Activated CD4-positive, alpha-beta T cell treated with anti-CD3 and anti-CD28 coated beads, Interleukin-2, Interleukin-4, amounts not matched to agents 100 ng/mL and 50 ng/mL, durations not matched to agents 16 hours and 8 hours (primary cell): ENCODE measurements at regions not wholly inside any gene's neighbourhood (a gene's known extent, or its start where the extent isn't known, plus 50 kb on each side); places are given as distances from the start of the nearest gene placed in this dataset.
"Not testable (repeated sequence)": the region's sequence is repeated elsewhere in the genome, so short reads cannot be mapped to it uniquely, and the experiment has no call there.

Experiments used
- DNase-seq: peaks from one replicate; pipeline ENCODE4 v3.0.0-alpha.2; 2020; ENCODE audit warnings: low spot score

DNA sequence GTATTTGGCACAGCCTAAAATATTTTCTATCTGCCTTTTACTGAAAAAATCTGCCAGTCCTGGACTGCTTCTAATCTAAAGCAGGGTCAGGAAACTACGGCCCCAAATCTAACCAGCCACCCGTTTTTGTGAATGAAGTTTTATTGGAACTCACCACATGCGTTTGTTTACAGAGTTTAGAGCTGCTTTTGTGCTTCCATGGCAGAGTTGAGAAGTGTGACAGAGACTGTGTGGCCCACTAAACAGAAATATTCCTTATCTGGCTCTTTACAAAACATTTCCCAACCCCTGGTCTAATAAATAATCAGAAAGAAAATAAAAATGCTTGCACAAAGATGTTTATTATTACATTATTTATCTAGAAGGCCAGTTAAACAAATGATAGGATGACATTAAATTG lies 110.2 kb downstream of the COPRS start:
- no peak for DNase-seq

DNA sequence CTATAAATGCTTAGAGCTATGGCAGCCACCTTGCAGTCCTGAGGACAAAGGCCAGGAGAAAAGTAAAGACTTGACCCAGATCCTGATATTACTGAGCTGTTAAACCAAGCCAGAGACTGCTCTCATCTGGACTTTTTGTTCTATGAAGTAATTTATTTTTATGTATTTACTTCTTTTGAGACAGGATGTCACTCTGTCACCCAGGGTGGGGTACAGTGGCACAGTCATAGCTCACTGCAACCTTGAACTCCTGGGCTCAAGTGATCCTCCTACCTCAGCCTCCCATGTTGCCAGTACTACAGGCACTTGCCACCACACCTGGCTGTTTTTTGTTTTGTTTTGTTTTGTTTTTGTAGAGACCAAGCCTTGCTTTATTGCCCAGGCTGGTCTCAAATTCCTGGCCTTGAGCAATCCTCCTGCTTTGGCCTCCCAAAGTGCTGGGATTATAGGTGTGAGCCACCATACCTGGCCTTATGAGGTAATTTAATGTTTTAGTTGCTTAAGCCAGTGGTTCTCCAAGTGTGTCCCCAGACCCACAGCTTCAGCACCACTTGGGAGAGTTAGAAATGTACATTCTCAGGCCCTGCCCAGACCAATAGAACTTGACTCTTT lies 112.1 kb downstream of the COPRS start:
- no peak for DNase-seq

DNA sequence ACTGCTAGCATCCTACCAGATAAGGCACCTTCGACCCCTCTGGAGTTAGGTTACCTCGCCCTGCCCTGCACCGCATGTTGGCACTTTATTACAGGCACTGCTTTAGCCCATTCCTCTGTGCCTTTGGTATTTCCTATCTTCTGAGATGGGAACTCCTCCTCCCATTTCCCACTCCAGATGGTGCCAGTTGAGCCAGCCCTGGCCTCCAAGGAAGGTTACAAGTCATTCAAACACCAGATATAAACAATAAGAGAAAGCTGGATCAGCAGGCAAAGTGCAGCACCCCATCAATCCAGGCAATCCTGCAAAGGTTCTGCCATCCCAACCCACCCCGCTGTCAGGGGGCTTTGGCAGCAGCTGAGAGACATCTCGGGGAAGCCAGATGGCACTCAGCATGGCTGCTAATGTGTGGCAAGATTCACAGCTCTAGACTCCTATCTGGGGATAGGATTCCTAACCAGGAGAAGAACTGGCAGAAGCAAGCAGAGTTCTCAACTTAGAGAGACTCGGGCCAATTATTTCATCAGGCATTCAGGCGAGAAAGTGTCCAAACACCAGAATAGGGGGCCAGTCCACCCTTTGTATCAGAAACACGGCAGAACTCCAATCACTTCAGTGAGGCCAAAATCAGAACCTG lies 113.0 kb downstream of the COPRS start:
- no peak for DNase-seq

DNA sequence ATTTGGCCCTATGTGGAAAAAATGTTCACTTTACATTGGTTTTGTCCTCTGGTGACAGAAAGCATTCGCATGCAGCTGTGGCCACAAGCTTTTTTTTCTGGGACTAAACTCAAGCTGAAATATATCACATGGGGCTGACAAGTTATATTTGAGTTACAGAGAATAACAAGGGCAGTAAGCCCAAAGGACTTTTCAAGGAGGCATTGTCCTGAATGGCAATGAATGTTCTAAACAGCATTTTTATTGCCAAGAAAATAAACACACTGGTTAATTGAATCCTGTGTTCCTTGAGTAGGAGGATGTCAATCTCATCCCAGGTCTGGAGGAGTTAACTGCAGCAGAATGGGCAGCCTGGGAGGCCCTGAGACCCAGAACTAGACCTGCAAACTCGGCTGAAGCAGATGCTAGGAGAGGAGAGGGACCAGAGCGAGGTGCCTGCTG lies 114.5 kb downstream of the COPRS start:
- DNase-seq = no peak

DNA sequence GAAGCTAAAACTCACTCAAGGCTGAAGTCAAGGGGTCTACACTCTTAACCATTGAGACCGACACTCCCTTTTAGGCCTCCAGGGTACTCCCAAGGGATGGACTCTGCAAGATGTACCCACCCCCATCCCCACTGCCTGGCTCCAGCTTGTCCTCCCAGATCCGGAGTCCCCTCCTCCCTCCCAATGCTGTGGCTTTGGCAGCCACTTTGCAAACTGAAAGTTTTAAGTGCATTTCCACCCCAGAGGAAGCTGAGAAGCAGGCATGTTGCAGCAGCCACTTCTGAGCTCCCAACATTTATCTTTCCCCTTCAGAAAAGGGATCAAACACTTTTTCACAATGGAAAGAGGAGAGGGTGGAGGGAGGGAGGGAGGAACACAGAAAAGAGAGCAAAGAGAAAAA lies 115.2 kb downstream of the COPRS start:
- DNase-seq = no peak

DNA sequence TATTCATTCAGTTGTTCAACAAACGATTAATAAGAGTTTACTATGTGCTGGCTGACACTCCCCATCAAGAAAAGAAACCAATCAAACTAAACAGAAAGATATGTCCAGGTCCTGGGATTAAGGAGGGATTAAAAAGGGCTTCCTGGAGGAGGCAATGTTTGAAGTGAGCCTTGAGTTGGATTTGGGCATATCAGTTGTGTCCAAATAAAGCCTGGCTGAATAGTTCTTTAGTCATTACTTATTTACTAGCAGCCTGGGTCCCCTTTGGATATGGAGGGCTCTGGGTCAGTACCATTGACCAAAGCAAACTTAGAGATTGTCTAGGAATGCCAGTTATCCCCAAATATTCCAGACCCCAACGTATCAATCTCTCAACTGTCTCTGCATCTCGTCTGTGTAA lies 117.7 kb downstream of the COPRS start:
- DNase-seq = no peak

DNA sequence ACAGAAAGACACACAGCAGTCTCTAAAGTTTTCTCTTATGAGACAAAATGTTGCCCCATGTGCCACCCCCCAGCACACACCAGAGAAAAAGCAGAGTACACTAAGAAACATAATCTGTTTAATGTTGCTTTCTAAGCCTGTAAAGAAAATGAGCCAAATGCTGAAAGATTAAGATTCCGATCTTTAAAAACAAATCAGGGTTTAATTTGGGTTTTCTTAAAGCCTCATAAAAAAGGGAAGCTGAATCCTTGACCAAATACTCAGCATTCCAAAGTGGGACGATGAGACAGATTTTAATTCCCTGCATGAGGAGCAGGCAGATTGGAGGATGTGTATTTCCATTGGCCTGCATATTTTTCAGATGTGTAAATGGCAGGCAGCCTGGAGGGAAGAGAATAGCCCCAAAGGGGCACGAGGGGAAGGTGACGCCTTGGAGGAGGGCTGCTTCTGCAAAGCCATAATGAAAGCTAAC lies 118.4 kb downstream of the COPRS start:
- DNase-seq = no peak

DNA sequence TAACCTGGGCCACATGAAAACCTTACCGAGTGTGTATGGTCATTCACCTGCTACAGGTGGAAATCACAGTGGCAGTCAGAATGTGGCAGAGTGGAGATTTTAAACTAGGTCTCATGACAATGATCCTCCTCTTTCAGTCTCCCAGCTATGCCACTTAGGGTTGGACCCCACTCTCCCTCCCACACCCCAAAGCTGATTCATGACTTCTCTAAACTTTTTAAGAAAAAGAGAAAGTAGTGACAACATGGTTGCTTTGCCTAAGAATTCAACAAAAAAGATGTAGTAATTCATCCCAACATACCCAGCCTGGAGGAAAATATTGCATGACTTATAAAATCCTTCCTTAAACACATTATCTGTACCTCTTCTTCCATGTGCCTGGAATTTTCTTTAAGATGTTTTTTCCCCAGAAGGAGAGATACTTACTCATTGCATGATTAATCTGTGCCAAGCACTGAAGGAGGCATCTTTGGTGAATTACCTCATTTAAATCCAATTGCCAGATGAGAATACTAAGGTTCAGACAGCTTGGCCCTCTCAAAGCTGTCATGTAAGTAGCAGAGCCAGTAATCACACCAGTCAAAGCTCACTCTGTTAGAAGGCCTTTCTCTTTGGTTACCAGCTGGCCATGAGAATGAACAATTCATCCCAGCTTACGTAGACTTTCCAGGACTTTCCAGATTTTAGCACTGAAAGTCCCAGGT lies 119.9 kb downstream of the COPRS start:
- no peak for DNase-seq

DNA sequence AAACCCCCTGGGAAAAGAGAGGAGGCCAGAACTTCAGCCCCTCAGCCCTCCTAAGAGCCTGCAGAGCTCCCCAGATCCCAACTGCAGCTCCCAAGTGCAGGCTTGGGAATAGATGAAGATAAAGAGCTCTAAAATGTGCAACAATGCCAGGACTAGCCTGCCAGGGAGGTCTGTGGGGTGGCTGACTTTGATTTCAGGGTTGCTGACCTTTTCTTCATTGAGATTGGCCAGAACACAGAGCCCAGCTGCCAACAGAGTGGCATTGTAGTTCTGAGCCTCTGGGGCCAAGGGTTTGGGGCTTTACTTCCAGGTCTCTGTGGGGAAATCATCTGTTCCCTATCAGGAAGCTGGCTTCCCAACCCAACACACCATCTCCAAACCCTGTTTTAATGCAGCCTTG lies 120.6 kb downstream of the COPRS start:
- DNase-seq = no peak

DNA sequence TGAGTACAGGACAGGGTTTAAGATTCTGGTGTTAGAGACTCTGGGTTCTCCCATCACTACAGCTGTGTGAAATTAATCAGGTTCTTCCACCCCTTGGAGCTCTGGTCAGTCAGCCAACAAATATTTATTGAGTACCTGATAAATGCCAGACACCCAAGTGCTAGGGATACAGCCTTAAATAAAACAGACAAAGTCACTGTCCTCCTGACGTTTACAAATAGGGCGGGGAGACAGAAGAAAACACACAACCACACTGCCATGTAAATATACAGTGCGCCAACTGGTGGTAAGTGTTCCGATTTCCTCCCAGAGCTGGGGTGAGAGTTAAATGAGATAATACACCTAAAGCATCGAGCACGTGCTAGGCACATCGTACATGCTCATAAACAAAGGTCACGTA lies 121.0 kb downstream of the COPRS start:
- DNase-seq = no peak

DNA sequence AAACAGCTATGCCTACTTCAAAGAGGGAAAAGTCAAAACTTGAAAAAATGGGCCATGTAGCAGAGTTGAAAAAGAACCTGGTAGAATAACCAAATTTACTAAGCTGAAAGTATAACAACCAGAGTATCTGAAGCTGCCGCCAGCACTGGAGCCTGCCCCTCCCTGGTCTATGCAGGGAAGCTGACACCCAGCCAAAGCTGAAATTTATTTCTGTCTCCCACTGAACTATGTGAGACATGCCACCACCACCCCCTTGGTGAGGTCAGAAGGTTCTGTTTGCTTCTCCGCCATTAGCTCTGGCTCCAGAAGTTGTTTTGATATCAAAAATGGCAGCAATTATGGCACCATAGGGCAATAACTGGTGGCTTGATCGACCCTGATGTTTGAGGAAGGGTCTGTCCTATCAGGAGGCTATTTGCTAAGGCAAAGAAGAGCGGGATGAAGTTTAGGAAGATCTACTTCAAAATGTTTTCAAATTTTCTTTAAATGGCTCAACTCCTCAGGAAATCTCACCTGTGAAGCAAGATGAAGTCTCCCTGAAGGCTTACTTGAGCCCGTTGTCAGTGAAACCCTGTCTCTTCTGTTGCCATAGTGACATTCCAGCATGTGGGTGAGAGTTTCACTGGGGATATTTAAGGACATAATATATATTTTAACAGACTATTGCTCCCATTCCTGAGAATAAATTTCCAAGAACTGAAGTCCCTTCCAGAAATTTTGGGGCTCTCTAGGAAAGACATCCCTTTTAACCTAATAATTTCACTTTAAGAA lies 122.0 kb downstream of the COPRS start:
- DNase-seq = no peak

DNA sequence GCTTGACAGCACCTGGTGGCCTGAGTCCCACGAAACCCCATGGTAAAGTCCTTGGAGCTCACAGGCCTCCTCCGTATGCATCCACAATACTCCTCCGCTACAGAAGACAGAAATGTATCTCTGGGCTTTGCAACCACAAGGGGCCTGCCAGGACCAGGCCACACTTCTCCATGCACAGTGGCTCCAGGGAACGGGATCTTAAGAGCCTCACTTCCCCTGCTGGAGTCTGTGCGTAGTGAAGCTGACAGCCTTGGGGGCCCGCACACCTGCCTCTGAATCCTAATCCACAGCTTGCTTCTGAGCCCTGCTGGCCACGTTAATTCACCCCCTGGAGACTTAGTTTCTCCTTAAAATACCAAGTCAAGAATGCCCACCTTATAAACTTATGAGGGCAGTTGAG lies 125.7 kb downstream of the COPRS start:
- DNase-seq = no peak

DNA sequence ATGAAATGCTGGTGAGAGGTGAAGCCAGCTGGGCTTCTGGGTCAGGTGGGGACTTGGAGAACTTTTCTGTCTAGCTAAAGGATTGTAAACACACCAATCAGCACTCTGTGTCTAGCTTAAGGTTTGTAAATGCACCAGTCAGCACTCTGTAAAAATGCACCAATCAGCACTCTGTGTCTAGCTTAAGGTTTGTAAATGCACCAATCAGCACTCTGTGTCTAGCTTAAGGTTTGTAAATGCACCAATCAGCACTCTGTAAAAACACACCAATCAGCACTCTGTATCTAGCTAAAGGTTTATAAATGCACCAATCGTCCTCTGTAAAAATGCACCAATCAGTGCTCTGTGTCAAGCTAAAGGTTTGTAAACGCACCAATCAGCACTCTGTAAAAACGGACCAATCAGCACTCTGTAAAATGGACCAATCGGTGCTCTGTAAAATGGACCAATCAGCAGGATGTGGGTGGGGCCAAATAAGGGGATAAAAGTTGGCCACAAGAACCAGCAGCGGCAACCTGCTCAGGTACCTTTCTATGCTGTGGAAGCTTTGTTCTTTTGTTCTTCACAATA lies 127.4 kb downstream of the COPRS start:
- DNase-seq = not testable (repeated sequence)

DNA sequence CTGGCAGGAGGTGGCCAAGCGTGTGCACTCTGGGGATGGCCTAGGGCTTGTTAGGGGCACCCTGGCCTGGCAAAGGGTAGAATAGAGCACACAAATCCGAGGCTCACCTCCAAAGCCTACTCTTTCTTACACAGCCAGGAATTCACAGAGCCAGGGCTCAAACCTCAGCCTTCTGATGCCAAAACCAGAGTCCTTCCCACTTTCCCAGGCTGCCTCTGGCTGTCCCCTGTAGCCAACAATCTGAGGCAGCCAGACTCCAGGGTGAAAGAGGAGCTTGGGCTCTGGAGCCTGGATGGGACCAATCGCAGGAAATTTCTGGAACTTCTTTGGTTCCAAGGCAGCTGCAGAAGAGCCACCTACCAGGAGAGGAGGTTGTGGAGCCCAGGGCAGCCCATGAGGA lies 127.9 kb downstream of the COPRS start:
- DNase-seq = no peak

DNA sequence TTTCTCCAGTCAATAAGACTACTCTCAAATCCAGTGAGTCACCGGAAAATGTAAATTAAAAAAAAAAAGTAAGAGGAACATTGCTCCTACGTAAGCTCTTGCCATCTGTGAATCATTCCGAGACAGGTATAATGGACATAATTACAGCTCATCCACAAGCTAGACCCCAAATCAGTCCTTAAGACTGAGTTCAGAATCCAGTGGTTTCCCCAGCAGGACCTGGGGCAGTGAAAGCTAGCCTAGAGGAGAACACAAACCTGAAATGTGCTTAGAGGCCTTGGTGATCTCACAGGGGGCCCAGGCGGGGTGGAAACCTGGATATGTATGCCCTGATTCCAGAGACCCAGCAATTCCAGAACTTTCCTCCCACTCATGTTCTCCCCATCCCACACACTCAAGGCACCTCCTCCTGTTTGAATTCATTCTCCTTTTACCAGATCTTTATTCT lies 132.0 kb downstream of the COPRS start:
- no peak for DNase-seq

DNA sequence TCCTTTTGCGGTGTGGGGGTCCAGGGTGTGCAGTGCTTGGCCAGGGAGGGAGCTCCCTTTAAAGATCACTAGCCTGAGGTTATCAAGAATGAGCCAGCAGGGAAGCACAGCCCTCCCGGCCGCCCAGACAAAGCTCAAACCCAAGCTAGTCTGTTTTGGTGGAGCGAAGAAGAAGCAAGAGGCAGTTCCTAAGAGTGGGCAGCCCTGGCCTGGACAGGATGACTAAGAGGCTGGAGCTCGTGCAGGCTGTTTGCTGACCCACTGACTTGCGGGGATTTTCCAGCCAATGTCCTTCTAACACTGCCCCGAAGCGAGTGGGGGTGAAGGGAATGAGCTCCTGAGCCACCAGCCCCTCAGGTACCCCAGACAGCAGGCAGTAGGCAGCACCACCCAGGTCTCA lies 134.4 kb downstream of the COPRS start:
- DNase-seq = no peak

DNA sequence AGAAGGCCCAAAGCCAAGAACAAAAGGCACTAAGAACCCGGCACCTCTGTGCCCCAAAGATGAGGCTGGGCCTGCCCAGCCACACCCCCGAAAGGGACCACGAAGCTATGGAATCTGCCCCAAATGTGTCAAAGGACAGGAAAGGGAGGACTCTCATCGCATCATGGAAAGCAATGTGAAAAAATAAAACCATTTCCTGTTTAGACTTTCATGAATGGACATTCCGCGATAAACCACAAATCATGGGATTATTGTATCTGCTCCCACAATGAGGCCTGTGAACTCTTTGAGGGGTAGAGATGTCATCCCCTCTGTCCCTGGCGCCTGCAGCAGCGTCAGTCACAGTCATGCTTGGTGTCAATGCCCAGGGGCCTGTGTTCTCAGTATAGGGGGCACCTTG lies 135.0 kb downstream of the COPRS start:
- DNase-seq = no peak

DNA sequence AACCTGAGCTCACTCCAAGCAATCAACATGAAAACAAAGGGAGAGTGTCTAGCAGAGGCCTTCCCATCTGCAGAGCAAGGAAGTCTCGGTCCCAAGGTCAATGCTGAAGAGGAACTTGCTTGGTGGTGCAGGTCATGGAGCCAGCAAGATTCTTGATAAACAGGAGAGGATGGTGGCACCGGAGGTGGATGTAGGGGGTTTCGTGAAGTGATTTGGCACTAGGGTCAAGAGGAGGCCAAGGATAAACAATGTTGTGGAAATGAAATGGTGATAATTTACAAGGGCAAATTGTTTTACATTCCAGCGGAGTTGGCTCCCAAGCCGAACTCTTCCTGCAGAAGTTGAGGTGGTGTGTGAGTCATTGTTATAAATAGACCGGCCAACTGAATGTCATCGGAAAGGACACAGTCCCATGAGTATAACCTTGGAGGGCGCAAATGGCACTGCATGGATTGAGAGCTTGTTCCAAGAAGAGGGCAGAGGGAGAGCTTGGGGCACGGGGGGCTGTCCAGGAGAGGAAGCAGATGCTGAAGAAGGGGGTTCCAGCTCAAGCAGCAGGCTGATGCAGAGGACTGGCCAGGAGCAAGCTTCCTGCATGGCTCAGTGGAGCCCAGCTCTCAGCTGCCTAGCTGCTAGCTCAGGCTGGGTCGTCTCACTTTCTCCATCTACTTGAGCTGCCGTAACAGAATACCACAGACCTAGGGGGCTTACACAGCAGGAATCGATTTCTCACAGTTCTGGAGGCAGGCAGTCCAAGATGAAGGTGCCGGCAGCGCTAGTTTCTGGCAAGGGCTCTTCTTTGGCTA lies 136.6 kb downstream of the COPRS start:
- DNase-seq = no peak

DNA sequence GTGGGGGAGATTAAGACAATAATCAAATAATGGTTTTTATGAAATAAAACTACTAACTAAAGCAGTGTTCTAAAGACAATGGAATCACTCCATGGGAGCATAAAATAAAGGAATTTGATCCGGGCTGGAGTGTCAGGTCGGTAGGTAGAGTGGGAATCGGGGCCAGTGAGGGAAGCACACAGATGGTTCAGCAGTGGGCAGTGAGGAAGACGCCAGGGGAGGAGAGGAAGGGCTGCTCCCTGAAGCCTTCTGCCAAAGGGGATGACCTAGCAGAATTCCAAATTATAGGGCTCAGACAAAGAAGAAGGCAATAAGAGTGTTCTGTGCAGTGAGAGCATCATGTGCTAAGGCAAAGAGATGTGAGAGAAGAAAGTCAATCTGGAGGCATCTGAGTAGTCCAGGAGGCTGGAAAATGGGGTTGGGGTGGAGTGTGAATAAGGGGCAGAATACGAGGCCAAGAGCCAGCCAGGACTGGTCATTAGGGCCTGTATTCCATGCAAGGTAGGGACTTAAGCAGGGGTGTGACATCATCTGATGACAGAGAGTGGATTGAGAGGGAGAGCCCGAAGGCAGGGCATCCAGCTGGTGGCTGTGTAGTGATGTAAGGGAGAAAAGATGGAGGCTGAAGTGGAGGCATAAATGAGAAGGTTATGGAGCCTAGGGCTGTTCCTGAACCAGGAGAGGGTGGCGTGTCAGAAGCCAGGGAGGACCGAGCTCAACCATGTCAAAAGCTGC lies 137.6 kb downstream of the COPRS start:
- DNase-seq = no peak

DNA sequence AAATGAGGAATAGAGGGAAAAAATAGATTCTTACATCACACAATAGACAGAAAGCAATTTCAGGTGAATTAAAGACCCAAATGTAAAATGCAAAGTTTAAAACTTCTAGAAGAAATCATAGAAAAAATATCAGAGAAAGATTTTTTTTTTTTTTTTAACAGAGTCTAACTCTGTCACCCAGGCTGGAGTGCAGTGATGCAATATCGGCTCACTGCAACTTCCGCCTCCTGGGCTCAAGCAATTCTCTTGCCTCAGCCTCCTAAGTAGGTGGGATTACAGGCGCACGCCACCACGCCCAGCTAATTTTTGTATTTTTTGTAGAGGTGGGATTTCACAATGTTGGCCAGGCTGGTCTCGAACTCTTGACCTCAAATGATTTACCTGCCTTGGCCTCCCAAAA lies 141.8 kb downstream of the COPRS start:
- DNase-seq = not testable (repeated sequence)

DNA sequence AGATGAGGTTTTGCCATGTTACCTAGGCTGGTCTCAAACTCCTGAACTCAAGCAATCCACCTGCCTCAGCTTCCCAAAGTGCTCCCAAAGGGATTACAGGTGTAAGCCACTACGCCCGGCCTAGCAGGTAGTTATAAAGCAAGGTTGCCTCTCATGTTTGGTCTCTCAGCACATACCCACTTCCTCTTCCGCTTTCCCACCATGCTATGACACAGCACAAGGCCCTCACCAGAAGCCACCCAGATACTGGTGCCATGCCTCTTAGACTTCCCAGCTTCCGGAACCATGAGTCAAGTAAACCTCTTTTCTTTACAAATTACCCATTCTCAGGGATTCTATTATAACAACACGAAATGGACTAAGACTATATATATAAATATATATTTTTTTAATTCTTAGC lies 143.6 kb downstream of the COPRS start:
- DNase-seq = peak; percentile 5
